GM19372 (cell line): ENCODE measurements at regions not wholly inside any gene's neighbourhood (a gene's known extent, or its start where the extent isn't known, plus 50 kb on each side); places are given as distances from the start of the nearest gene placed in this dataset.

Experiments
- ATAC-seq: cut with Tn5 transposase; IDR thresholded peaks from one replicate; pipeline ENCODE4 v1.9.1; 2021; ENCODE audit warnings: mild to moderate bottlenecking, low read depth, moderate library complexity; ENCODE audit not compliant: unreplicated experiment

DNA sequence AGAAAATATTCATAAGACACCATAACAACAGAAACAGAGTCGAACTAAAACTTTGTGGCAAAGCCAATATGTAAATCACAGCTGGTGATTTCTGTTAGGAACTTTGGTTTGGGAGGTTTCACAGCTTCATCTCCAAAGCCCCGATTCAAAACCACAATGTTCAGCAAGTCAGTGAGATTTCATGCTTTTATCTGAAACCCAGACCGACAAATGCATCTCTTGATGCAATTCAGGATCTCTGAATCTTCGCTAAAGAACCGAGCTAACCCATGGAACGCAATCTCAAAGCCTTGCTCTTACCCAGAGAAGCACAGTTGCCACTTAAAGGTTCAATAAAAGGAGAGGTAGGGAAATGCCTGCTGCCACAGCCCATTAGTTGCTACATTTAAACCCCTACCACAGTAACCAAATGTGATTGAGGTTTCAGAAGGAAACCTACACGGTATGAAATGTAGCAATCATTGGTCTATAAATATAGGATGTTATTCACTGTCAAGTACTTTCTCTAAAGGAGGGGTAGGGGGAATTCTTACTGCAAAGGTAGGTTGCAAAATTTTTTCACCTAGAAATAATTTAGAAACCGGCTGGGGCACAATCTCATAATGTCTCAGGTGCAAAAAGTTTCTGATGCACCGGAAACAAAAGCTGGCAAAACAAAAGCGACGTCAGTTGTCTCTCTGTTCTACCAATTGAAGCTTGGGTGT, 381.0 kb upstream of the ARID1B start:
- ATAC-seq = peak; percentile 51

DNA sequence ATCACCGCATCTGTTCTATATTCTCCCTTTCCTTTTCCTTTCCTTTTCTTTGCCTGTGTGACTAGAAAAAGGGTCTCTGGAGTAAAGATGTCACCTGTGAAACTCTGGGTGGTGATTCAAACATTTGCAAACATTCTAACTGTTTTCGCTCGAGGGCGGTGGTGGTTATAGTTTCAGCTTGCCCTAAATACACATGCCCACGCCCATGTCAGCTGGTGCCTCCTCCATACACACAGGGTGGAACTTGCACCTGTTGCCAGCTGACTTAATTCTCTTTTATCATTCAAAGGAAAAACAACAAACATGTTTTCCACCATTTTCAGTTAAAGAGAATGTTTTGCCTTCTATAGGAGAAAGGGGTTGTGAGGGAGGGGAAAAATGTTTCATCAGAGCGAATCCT, 381.9 kb upstream of the ARID1B start:
- peak; percentile 43 for ATAC-seq

GRCh38 chr6:156392648-156393047, 384.5 kb upstream of the ARID1B start:
- no peak for ATAC-seq

GRCh38 chr6:156391977-156392376, 385.2 kb upstream of the ARID1B start:
- no peak for ATAC-seq

DNA sequence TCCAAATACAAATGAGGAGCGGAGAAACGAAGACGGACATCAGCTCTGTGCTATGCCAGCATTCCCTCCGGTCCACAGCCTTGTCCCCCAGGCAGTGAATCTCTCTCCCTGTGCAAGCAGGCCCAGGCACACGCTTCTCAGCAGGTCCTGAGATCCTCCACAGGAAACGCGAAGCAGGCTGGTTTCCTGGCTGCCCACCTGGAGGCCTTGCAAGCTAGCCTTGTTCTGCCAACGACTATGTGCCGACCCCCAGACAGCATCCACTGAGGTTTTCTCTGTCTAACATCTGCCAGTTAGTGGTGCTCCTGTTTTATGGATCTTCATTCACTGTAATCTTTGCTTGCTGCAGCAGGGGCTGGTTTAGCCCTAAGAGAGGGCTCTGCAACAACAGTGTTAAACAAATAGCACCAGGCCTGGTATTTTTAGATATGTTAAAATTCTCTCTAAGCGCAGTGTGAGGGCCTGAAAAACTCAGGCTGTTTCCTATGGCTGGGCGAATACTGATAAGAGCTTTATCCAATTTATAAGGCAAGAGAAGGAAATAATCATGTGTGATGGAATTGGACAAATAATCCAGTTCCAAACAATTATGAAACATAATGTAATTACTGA, 386.0 kb upstream of the ARID1B start:
- ATAC-seq = no peak

- ATAC-seq = no peak
Measured at GRCh38 chr6:156390621-156391020, 386.6 kb upstream of the ARID1B start.

- no peak for ATAC-seq
Measured at GRCh38 chr6:156389296-156389695, 387.9 kb upstream of the ARID1B start.

- no peak for ATAC-seq
Measured at GRCh38 chr6:156387472-156387871, 389.7 kb upstream of the ARID1B start.

DNA sequence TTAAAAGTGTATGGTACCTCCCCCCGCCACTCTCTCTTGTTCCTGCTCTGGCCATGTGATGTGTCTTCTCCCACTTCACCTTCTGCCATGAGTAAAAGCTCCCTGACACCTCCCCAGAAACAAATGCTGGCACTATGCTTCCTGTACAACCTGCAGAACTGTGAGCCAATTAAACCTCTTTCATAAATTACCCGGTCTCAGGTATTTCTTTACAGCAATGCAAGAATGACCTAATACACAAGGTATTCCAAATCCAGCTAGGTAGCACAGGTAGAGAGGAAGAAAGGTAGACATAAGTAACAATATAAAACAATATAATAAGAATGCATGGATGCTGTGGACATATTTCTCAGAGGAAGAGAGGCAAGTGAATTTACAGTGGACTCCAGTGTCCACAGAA, 394.1 kb upstream of the ARID1B start:
- no peak for ATAC-seq

DNA sequence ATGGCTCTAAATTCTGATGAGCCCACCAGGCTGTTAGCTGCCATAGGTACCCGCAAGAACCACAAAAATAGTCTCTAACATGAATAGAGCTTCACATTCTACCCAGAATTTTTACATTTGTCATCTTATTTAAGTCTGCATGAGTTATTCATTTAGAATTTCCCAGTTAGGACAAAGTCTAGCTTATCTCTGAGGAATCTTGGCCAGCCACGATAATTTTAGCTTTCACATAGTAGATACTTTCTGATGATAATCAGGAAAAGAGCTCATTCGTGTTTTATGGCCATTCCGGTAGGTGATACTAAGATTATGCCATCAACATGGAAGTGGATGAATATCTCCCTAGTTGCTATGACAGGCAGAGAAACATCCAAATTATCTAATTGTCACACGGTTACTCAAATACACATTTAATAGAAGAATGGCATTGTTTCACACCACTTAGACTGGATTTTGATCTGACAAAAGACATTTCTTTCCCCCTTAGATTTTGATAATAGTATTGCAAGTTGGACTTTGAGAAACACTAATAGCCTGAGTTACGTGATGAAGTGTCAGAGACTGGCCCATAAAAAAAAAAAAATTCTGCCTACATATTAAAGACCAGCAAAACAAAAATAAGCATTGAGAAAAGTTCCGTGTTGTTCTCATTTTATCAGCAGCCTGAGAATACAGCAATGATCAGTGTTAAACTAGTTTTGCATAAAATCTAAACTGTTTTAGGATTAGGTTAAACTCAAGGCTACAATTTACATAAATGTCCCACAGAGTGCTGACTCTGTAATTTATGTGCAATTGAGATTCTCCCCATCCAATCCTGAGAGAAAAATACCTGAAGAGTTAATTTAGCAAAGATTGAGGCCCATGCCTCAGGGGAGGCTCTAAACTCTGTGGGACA, 397.5 kb upstream of the ARID1B start:
- no peak for ATAC-seq

DNA sequence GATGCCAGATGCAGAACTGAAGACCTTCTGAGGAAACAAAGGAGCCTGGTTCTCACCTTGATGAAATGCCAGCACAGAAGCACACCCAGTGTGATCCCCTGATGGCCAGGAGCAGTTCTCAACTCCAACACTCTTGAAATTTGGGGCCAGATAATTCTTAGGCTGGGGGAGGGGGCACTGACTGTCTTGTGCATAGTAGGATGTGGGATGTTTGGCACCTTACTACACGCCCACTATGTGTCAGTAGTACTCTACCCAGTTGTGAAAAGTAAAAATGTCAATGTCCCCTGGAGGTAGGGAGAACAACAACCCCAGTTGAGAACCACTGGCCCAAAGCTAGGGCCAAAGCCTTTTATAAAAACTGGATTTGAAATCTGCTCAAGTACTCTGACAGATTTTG, 398.3 kb upstream of the ARID1B start:
- ATAC-seq = no peak

- no peak for ATAC-seq
Measured at GRCh38 chr6:156376091-156376490, 401.1 kb upstream of the ARID1B start.

DNA sequence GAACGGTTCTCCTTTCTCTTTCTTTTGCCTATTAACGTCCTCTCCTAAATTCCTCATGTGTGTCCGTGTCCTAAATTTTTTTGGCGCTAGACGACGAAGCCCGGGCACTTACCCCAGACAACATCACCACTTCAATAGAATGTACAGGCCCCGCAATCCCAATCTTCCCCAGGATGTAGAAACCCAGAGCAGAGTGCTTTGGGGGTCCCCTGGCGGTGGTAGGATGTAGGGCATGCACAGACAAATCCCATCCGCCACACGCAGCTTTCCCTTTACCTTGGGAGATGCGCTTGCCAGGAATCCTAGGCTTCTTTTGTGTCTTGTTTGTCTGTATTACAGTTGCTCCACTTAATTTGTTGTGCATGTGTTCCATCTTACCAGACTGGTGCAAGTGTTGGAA, 417.3 kb upstream of the ARID1B start:
- no peak for ATAC-seq

DNA sequence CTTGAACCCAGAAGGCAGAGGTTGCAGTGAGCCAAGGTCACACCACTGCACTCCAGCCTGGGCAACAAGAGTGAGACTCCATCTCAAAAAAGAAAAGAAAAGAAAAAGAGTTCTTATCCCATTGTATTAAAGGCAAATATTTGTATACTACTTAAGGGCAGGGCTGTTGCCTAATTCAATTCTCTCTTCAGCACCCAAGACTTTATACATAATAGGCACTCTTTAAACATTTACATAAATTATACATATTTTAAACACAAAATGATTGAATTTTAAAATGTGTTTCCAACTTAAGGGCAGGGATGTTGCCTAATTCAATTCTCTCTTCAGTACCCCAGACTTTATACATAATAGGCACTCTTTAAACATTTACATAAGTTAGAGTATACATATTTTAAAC, 424.3 kb upstream of the ARID1B start:
- ATAC-seq = no peak

DNA sequence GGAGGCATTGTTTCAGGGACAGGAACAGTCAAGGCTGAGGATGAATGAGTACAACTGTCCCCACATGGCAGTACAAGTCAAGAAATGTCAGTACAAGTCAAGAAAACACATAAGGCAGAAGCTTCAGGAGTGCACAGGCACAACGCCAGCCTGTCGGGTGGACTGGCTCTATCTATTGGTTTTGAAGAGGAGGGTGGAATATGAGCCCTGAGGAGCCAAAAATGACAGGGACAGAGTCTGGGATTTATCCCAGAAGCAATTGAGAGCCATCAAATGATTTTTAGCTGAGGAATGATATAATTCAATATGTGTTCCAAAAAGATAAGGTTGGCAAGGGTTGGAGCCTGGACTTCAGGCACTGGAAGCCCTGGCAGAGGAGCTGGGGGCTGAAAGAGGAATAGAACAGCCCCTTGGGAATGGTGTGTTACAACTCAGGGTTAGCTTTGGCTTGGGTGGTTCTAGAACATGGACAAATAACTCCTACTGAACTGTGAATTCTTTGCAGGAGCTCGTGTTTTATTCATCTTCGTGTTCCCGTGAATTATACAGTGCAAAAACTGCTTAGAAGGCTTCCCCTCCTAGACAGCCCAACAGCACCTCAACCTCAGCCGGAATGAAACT, 425.7 kb upstream of the ARID1B start:
- ATAC-seq = no peak

DNA sequence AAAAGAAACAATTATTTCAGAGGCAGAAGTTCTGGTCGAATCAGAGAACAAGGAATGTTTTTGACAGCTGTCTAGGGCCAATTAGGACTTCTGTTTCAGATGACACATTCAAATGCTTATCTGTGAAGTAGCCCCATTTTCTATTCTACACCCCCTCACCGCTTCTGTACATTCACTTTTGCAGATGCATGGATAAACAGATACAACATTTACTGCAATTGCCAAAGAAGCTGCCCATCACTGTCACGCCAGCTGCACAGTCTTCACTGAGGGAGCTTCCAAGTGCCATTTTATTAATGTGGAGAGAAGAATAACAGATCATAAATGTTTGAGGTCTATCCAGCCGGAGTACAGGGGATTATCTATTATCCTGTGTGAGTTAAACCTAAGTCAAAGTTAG, 426.8 kb upstream of the ARID1B start:
- no peak for ATAC-seq

DNA sequence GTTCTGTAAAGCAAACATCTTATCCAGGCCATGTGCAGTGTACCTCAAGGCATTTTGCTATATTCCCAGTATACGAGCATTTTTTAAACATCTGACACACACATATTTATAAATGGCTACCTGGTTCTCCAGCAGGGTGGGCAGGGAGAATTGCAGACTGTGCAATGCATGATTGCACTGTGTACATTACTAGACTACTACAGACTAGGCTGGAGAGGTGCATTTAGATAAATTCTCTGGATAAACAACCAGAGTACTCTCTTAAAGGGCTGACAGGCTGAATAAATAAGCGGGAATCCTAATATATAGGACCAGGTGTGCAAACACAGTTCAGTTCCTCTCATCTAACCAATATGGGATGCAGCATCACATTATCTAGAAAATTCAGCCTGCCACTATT, 428.3 kb upstream of the ARID1B start:
- no peak for ATAC-seq

DNA sequence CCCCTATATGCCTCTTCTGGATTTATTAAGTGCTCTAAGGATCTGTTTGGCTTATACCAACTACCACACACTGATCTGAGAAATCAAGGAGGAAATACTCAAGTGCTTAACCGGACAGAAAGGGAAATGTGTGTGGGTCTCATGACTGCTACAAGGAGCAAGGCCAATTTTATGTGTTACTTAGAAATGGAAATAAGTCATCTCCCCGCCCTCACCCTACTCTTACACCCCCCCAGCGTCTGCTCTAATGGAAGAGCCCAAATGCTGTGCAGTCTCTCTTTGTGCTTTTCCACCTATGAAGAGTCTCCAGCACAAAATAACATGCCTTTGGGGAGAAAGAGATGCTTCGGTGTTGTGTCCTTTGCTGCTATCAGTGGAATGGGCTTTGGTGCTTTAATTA, 428.8 kb upstream of the ARID1B start:
- no peak for ATAC-seq

DNA sequence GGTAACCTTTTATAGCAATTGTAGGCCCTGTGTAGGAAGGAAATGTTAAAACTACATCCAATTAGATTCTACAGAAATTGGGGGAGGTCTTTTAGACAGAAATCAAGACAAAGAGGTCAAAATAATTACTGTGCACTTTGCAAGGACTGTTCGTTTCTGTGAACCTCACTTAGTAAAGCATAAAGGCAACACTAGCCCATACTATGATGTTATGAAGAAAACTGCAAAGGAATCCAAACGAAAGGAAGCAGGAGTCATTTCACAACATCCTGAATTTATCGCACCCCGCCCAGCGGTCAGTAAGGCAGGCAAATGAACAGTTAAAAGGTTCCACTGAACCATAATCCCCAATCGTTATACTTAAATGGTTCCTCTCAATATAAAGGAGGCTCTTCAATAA, 429.5 kb upstream of the ARID1B start:
- ATAC-seq = no peak

- ATAC-seq = no peak
Measured at GRCh38 chr6:156347246-156347645, 429.9 kb upstream of the ARID1B start.

DNA sequence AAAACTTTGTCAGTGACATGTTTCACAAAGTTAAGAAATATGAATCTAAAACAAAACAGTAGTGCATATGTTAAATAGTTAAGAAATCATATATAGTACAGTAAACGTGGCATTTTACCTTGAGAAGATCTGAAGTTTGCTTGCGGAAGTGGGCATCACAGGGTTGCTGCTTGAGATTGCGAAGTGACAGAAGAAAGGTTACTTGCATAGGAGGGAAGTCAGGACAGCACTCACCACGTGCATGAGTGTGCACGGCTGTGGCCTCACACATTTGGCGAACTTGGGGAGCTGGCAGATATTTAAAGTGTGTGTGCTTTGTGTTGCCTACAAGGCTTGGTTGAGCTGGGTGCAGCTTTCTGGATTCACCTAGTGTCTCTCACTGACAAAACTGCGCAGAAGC, 431.5 kb upstream of the ARID1B start:
- ATAC-seq = no peak
